Adrenal gland (tissue), 5 donors: ENCODE measurements at regions not wholly inside any gene's neighbourhood (a gene's known extent, or its start where the extent isn't known, plus 50 kb on each side); places are given as distances from the start of the nearest gene placed in this dataset.

Experiments
- POLR2A ChIP-seq, 2 donors: fragments of 450-650 bp; IDR thresholded peaks; one replicate each; pipeline ENCODE4 v1.6.1; 2017; ENCODE audit warnings: antibody characterized with exemption in 2 of 2, mild to moderate bottlenecking in 2 of 2, moderate library complexity in 1 of 2
- TF ChIP-seq, protein P1 (sequence below), 6 experiments: fragments of 450-650 bp in 4 of 6; fragments of 200-600 bp in 2 of 6; sonication (generic) in 1 of 6; IDR thresholded peaks; 1 replicate in 5 of 6; 2 replicates in 1 of 6; pipeline versions ENCODE4 v1.5.1 to v1.8.0; 2016 to 2021; ENCODE audit warnings: antibody characterized with exemption in 6 of 6, mild to moderate bottlenecking in 2 of 6, moderate library complexity in 1 of 6
- donor health status: DM: no; HTN: no; CAD: no.

GRCh38 chr3:190194506-190194905 is 73.8 kb upstream of the P3H2 start:
- TF ChIP-seq, protein P1, sequence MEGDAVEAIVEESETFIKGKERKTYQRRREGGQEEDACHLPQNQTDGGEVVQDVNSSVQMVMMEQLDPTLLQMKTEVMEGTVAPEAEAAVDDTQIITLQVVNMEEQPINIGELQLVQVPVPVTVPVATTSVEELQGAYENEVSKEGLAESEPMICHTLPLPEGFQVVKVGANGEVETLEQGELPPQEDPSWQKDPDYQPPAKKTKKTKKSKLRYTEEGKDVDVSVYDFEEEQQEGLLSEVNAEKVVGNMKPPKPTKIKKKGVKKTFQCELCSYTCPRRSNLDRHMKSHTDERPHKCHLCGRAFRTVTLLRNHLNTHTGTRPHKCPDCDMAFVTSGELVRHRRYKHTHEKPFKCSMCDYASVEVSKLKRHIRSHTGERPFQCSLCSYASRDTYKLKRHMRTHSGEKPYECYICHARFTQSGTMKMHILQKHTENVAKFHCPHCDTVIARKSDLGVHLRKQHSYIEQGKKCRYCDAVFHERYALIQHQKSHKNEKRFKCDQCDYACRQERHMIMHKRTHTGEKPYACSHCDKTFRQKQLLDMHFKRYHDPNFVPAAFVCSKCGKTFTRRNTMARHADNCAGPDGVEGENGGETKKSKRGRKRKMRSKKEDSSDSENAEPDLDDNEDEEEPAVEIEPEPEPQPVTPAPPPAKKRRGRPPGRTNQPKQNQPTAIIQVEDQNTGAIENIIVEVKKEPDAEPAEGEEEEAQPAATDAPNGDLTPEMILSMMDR (IDR thresholded peaks at IDR 0.05) = no peak
- TF ChIP-seq POLR2A (IDR thresholded peaks at IDR 0.05) = no peak
